Brain microvascular endothelial cell (primary cell): ENCODE measurements at regions not wholly inside any gene's neighbourhood (a gene's known extent, or its start where the extent isn't known, plus 50 kb on each side); places are given as distances from the start of the nearest gene placed in this dataset.
A peak's percentile ranks its signal among the peaks of the same experiment; 100 is the strongest.

ENCODE experiments used
- DNase-seq: peaks from one replicate; pipeline ENCODE4 v3.0.0-alpha.2; 2020
- H3K27ac ChIP-seq: fragments of 250-450 bp; sonication (Bioruptor Pico); 2 replicates; pipeline ENCODE4 v1.5.1; 2020; ENCODE audit warnings: mild to moderate bottlenecking, moderate library complexity
- H3K27me3 ChIP-seq: fragments of 250-450 bp; sonication (Bioruptor Pico); replicated peaks from 2 replicates; pipeline ENCODE4 v1.5.1; 2020; ENCODE audit warnings: mild to moderate bottlenecking
- H3K36me3 ChIP-seq: fragments of 250-450 bp; sonication (Bioruptor Pico); replicated peaks from 2 replicates; pipeline ENCODE4 v1.5.1; 2020; ENCODE audit warnings: mild to moderate bottlenecking
- H3K4me3 ChIP-seq: 2 replicates; pipeline ENCODE4 v1.5.1; 2011; ENCODE audit warnings: low read depth, mild to moderate bottlenecking, control low read depth, low read length, moderate library complexity
- in situ Hi-C: cut with HindIII; loops from 2 replicates; pipeline ENCODE4 v1.10.0; 2017; ENCODE audit warnings: low sequenced_read_pairs, low pct_ligation_motif_present
- TF ChIP-seq, protein P1 (sequence below): IDR thresholded peaks from 2 replicates; pipeline ENCODE4 v1.5.1; 2011; ENCODE audit warnings: low read depth, mild to moderate bottlenecking, moderate library complexity, low read length, control low read depth, inconsistent platforms; ENCODE audit errors: missing control alignments

DNA sequence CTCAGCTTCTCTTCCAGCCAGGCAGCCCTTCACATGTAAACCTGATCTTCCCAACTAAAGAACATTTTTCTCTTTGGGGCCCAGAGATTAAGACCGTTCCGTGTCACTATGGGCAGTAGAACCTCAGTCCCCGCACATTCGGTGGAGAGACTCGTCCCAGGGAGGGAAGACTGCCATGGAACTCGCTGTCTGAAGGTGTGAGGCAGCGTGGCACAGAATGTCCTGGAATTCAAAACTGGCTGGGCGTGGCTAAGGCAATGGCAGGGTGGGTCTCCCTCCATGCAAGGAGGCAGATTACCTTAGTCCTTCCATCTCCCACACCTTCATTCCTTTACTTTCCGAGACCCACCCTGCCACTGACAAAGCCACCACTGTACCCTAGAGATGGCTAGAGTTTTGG is 57.4 kb upstream of the ZNF354A start:
- no peak overlapping the region for H3K4me3 ChIP-seq
- in situ Hi-C loops, result no loop called here
- H3K27me3 ChIP-seq, result no peaks in the 10 kb centered on the region
- no peak for DNase-seq
- H3K27ac ChIP-seq, result peak overlapping the region; percentile 81
- no peaks in the 10 kb centered on the region for H3K36me3 ChIP-seq
- TF ChIP-seq, protein P1, sequence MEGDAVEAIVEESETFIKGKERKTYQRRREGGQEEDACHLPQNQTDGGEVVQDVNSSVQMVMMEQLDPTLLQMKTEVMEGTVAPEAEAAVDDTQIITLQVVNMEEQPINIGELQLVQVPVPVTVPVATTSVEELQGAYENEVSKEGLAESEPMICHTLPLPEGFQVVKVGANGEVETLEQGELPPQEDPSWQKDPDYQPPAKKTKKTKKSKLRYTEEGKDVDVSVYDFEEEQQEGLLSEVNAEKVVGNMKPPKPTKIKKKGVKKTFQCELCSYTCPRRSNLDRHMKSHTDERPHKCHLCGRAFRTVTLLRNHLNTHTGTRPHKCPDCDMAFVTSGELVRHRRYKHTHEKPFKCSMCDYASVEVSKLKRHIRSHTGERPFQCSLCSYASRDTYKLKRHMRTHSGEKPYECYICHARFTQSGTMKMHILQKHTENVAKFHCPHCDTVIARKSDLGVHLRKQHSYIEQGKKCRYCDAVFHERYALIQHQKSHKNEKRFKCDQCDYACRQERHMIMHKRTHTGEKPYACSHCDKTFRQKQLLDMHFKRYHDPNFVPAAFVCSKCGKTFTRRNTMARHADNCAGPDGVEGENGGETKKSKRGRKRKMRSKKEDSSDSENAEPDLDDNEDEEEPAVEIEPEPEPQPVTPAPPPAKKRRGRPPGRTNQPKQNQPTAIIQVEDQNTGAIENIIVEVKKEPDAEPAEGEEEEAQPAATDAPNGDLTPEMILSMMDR, result no peak

DNA sequence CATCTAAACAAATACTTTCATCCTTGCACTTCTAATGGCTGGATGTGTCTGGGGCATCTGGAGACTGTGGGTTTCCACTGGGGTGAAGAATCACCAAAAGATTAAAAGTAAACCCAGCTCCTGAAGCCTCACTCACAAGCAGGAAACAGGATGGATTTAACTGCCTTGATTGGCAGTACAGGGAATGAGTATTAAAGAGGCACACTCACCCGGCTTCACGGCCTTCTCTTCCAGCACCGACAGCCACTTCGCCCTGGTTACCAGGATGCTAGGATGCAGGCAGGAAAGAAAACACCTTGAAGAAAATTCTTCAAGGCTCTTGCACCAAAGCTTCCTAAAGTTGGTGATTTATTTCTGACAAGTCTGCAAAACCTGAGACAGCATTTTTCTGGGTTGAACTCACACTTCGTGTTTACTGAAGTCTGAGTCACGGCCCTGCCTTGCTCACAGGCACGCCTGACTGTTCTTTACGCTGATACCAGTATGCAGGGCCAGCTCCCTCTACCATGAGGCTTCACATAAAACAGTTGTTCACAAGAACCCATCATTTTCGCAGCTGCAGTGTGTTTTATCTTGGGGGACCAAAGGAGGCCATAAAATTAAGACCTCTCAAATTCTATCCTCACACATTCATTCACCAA is 56.5 kb upstream of the ZNF354A start:
- H3K27me3 ChIP-seq, result no peaks in the 10 kb centered on the region
- TF ChIP-seq, protein P1, result no peak
- in situ Hi-C loops, result no loop called here
- DNase-seq, result peak; percentile 87
- no peak overlapping the region for H3K4me3 ChIP-seq
- no peaks in the 10 kb centered on the region for H3K36me3 ChIP-seq
- peak overlapping the region; percentile 81 for H3K27ac ChIP-seq

DNA sequence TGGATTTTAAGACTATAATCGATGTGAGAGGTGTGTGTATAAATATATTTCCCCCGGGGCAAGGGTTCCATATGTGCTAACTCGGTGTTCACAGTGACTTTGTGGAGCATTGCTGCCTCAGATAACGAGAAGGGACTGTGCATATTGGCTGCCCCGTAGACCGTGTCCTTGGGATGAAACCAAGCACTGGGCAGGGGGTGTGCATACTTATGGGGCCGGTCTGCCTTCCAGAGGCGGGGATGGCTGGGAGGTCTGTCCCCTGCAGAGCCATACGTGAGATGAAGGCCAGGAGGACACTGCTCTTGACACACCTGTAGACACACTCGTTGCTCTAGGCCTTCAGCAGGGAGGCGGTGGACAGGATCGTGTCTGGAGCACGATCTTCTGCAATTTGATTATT is 56.0 kb upstream of the ZNF354A start:
- in situ Hi-C loops, result no loop called here
- H3K4me3 ChIP-seq, result no peak overlapping the region
- H3K36me3 ChIP-seq, result no peaks in the 10 kb centered on the region
- no peaks in the 10 kb centered on the region for H3K27me3 ChIP-seq
- H3K27ac ChIP-seq, result peak overlapping the region; percentile 81
- no peak for DNase-seq
- TF ChIP-seq, protein P1, result no peak

DNA sequence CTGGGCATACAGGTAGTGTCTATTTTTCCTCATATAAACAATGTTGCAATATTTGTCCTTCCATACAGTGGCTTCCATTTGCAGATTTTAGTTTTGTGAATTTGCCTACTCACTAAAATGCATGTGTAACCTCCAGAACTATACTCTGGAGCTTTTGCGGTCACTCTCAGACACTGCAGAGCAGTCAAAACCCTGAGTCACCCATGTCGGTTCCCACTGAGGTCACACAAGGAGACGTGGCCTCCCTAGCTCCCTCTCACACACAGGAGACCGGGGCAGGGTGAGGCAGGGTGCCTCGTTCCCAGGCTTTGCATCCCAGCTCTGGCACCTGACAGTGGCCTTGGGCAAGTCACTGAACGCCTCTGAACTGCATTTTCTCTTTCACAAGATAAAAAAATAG is 55.5 kb upstream of the ZNF354A start:
- Histone ChIP-seq H3K27ac (peak overlapping the region; percentile 81), H3K36me3 (no peaks in the 10 kb centered on the region), H3K27me3 (no peaks in the 10 kb centered on the region), H3K4me3 (no peak overlapping the region)
- DNase-seq, result peak; percentile 90
- TF ChIP-seq, protein P1, result no peak
- in situ Hi-C loops, result no loop called here

DNA sequence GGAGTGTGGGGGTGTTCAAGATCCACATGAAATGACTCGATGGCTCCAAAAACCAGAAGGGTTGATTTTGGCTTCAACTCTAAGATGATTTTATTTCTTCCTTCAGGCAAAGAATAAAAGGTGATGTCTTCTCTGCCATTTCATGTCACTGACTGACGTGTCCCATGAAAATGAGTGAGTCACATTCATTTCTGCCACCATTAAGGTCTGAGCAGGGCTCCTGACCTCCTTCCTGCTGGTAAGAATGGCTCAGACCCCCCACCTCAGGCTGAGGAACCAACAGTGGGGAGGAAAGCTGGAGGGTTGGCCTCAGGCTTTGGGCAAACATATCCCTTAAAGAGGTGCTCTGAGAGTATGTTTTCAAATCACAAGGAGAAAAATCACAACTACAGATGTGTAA is 53.9 kb upstream of the ZNF354A start:
- no peak overlapping the region for H3K27ac ChIP-seq
- no peak overlapping the region for H3K4me3 ChIP-seq
- H3K27me3 ChIP-seq, result no peaks in the 10 kb centered on the region
- in situ Hi-C loops, result no loop called here
- TF ChIP-seq, protein P1, result no peak
- no peak for DNase-seq
- no peaks in the 10 kb centered on the region for H3K36me3 ChIP-seq

- Histone ChIP-seq H3K27me3 (no peaks in the 10 kb centered on the region), H3K27ac (no peak overlapping the region), H3K36me3 (no peaks in the 10 kb centered on the region), H3K4me3 (no peak overlapping the region)
- TF ChIP-seq, protein P1, result no peak
- DNase-seq, result no peak
- in situ Hi-C loops, result no loop called here
Measured at GRCh38 chr5:178781936-178782335, 51.5 kb upstream of the ZNF354A start.
